ENCODE measurements at regions not wholly inside any gene's neighbourhood (a gene's known extent, or its start where the extent isn't known, plus 50 kb on each side); places are given as distances from the start of the nearest gene placed in this dataset.

DNA sequence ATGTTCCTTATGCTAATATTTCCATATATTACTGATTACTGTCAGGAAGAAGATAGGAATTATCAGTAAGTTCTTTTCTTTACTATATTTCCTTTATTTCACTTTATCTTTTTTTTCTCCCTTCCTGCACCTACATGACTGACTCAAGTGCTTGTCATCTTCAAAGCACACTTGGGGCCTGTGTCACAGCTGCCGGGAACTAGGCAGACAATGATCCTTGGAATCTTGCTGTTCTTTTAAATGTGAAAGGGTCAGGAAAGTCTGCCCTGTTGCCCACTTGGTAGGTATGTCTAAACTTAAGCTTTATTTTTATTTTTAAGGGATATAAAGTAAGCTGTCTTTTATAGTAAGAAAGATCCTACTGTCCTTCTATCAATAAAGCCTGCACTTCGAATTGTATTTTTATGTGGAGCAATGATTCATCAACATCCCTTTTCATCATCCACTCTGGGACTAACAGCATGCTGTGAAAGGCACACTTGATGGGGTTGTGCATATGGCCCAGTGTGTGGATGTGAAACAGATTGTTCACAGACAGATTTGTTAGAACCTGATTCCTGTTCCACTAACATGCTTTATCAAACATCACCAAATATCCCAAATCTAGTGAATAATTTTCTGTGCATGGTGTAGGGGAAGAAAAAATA, 556.9 kb downstream of the DNAJB9 start:
- DNase-seq (ENCODE audit: low read depth): no peak
- H3K4me3 ChIP-seq (ENCODE audit: low read depth, low read length): no peak overlapping the region
- TF ChIP-seq CTCF (IDR thresholded peaks at IDR 0.05; ENCODE audit: control insufficient read depth, extremely low read depth, insufficient read depth): no peak

DNA sequence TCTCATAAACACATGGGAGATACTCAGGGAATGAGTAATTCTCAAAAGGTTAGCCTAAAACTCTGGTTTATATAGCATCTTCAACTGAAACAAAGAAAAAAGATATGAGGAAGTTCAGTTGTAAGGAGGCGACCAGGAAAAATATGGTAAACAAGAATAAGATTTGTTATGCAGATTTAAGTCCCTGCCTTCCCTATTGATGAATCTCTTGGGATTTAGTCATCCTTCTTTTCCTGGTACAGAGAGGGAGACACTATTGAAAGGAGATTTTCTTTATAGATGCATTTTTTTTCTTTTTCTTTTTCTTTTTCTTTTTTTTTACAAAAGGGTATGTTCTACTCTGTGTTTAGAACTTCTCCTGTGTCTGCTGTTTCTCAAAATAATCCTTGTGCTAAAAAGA, 557.5 kb downstream of the DNAJB9 start:
- TF ChIP-seq CTCF (IDR thresholded peaks at IDR 0.05; ENCODE audit: control insufficient read depth, extremely low read depth, insufficient read depth): no peak
- H3K4me3 ChIP-seq (ENCODE audit: low read depth, low read length): no peak overlapping the region
- DNase-seq (ENCODE audit: low read depth): no peak

DNA sequence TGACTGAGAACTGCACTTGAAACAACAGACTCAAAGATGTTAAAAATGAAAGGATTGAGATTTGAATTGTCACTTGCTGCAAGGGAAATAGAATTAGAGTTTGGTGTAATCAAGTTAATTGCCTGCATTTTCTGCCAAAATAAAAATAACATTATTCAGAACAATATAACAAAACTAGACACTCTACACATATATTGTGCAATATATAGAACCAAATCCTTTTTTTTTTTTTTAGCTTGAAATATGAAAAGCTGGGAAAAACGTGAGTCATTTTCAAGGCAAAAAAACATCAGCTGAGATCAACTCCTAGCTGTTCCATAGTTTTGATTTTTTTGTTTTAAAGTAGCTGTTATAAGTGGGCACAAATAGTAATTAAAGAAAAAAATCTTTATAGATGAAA, 561.5 kb downstream of the DNAJB9 start:
- no peak for TF ChIP-seq CTCF (IDR thresholded peaks at IDR 0.05; ENCODE audit: control insufficient read depth, extremely low read depth, insufficient read depth)
- no peak for DNase-seq (ENCODE audit: low read depth)

DNA sequence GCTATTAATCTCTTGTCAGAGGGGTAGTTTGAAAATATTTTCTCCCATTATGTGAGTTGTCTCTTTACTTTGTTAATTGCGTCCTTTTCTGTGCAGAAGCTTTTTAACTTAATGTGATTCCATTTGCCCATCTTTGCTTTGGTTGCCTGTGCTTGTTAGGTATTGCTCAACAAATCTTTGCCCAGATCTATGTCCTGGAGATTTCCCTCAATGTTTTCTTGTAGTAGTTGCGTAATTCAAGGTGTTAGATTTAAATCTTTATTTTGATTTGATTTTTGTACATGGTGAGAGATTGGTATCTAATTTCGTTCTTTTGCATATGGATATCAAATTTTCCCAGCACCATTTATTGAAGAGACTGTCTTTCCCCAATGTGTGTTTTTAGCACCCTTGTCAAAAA, 567.2 kb downstream of the DNAJB9 start:
- no peak for DNase-seq (ENCODE audit: low read depth)
- TF ChIP-seq CTCF (IDR thresholded peaks at IDR 0.05; ENCODE audit: control insufficient read depth, extremely low read depth, insufficient read depth): no peak
- no peak overlapping the region for H3K4me3 ChIP-seq (ENCODE audit: low read depth, low read length)

More for the DNA sequence above, 561.5 kb downstream of the DNAJB9 start:
- no peak overlapping the region for H3K4me3 ChIP-seq (ENCODE audit: low read depth, low read length)

DNA sequence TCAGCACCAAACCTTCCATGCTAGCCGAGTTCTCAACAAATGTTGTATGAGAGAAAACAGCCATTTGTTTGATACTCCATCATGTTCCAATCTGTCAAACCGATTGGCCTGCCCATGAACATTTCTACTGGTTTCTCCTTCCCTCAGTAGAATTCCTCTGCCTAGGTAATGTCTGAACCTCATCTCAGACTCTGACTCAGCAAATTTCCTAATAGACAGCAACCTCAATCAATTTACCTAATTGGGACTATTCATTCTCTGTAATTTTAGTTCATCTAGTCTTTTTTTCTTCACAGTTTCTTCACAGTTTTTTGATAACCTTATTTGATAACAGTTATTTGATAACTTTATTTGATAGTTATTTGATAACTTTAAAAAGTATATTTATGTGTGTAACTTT, 585.1 kb downstream of the DNAJB9 start:
- DNase-seq (ENCODE audit: low read depth): no peak
- H3K4me3 ChIP-seq (ENCODE audit: low read depth, low read length): no peak overlapping the region
- no peak for TF ChIP-seq CTCF (IDR thresholded peaks at IDR 0.05; ENCODE audit: control insufficient read depth, extremely low read depth, insufficient read depth)

DNA sequence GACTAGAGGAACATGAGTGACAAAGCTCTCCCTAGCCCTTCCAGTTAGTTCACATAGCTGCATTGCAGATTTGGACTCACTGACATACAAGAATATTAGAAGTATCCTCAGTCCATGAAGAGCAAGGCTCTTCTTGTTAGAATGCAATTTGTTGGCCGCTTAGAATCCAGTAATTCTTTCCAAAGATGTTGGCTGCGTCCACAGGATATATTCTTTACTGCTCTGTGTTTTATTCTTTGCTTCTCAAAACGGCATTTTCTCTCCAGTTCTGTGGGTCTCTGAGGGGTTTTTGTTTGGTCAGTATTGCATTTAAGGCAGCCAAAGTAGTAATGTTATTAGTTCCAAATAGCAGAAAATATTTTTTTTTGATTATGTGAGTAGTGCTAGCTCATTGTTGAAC, 588.6 kb downstream of the DNAJB9 start:
- no peak for TF ChIP-seq CTCF (IDR thresholded peaks at IDR 0.05; ENCODE audit: control insufficient read depth, extremely low read depth, insufficient read depth)
- no peak overlapping the region for H3K4me3 ChIP-seq (ENCODE audit: low read depth, low read length)
- no peak for DNase-seq (ENCODE audit: low read depth)

DNA sequence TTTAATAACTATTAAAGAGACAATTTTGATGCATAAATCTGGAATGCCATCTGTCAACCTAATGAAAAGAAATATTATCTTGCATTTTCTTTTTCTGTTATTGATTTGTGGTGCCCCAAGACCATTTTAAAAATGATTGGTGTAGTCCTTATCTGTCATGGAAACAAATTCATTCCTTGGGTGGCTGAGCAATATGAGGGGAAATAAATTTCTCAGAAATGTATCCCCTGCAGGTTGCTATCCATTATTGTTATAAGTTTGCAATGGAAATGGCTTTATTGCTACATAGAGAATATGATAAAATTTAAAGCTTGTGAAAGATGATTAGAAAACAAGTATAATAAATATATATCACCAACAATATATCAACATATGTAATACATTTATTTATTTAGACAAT, 607.0 kb downstream of the DNAJB9 start:
- H3K4me3 ChIP-seq (ENCODE audit: low read depth, low read length): no peak overlapping the region
- no peak for TF ChIP-seq CTCF (IDR thresholded peaks at IDR 0.05; ENCODE audit: control insufficient read depth, extremely low read depth, insufficient read depth)
- no peak for DNase-seq (ENCODE audit: low read depth)
